Tibial nerve (tissue), 4 donors: ENCODE measurements at regions not wholly inside any gene's neighbourhood (a gene's known extent, or its start where the extent isn't known, plus 50 kb on each side); places are given as distances from the start of the nearest gene placed in this dataset.

ENCODE experiments used
- DNase-seq, 2 donors: peaks; one replicate each; pipeline ENCODE4 v3.0.0-alpha.2; 2019; ENCODE audit warnings: low spot score in 2 of 2
- H3K27ac ChIP-seq, 4 donors: fragments of 200-600 bp; sonication (generic) in 3 of 4; one replicate each; pipeline ENCODE4 v1.5.1; 2017 to 2019; ENCODE audit warnings: mild to moderate bottlenecking in 1 of 4
- H3K27me3 ChIP-seq, 2 donors: fragments of 200-600 bp; sonication (generic) in 1 of 2; one replicate each; pipeline versions ENCODE4 v1.5.1 to v1.6.0; 2017 to 2019
- H3K36me3 ChIP-seq, 3 donors: fragments of 200-600 bp; sonication (generic); one replicate each; pipeline ENCODE4 v1.5.1; 2018 to 2019
- H3K4me1 ChIP-seq, 4 donors: fragments of 200-600 bp; sonication (generic) in 3 of 4; one replicate each; pipeline ENCODE4 v1.5.1; 2017 to 2019
- H3K4me3 ChIP-seq, 4 donors: fragments of 200-600 bp; sonication (generic) in 3 of 4; one replicate each; pipeline ENCODE4 v1.5.1; 2017 to 2019; ENCODE audit warnings: mild to moderate bottlenecking in 1 of 4, moderate library complexity in 1 of 4
- H3K9me3 ChIP-seq, 4 donors: fragments of 200-600 bp; sonication (generic) in 3 of 4; one replicate each; pipeline ENCODE4 v1.5.1; 2017 to 2019
- EP300 ChIP-seq, 2 donors: sonication (generic); formaldehyde crosslinking; IDR thresholded peaks; one replicate each; pipeline ENCODE4 v1.6.1; 2017; ENCODE audit warnings: antibody characterized with exemption in 2 of 2, mild to moderate bottlenecking in 1 of 2
- POLR2A ChIP-seq, 2 donors: fragments of 450-650 bp; IDR thresholded peaks; one replicate each; pipeline ENCODE4 v1.6.1; 2017; ENCODE audit warnings: antibody characterized with exemption in 2 of 2, mild to moderate bottlenecking in 2 of 2, moderate library complexity in 2 of 2
- WGBS, 2 donors: methylation state at CpG; one replicate each; pipeline ENCODE4 v1.1.5; 2018; 5-methylcytosine and 5-hydroxymethylcytosine counted together
- TF ChIP-seq, protein P1 (sequence below), 5 experiments: fragments of 200-600 bp in 3 of 5; fragments of 450-650 bp in 2 of 5; sonication (generic) in 3 of 5; IDR thresholded peaks; one replicate each; pipeline ENCODE4 v1.5.1; 2016 to 2019; ENCODE audit warnings: antibody characterized with exemption in 5 of 5, mild to moderate bottlenecking in 3 of 5, moderate library complexity in 2 of 5

DNA sequence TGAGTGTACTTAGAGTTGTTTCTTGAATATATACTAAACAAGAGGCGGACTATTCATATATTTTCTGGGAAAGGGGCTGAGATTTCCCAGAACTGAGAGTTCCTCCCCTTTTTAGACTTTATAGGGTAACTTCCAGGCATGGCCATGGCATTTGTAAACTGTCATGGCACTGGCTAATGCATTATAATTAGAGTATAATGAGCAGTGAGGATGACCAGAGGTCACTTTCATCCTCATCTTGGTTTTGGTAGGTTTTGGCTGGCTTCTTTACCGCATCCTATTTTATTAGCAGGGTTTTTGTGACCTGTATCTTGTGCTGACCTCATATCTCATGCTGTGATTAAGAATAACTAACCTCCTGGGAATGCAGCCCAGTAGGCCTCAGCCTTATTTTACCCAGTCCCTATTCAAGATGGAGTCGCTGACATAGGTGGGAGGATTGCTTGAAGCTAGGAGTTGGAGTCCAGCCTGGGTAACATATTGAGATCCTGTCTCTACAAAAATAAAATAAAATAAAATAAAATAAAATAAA lies 91.4 kb downstream of the MOBP start:
- no peaks in the 10 kb centered on the region for H3K4me1 ChIP-seq
- TF ChIP-seq, protein P1, sequence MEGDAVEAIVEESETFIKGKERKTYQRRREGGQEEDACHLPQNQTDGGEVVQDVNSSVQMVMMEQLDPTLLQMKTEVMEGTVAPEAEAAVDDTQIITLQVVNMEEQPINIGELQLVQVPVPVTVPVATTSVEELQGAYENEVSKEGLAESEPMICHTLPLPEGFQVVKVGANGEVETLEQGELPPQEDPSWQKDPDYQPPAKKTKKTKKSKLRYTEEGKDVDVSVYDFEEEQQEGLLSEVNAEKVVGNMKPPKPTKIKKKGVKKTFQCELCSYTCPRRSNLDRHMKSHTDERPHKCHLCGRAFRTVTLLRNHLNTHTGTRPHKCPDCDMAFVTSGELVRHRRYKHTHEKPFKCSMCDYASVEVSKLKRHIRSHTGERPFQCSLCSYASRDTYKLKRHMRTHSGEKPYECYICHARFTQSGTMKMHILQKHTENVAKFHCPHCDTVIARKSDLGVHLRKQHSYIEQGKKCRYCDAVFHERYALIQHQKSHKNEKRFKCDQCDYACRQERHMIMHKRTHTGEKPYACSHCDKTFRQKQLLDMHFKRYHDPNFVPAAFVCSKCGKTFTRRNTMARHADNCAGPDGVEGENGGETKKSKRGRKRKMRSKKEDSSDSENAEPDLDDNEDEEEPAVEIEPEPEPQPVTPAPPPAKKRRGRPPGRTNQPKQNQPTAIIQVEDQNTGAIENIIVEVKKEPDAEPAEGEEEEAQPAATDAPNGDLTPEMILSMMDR (IDR thresholded peaks at IDR 0.05) = no peak
- no peak for TF ChIP-seq EP300 (IDR thresholded peaks at IDR 0.05)
- TF ChIP-seq POLR2A (IDR thresholded peaks at IDR 0.05) = no peak
- no peak overlapping the region for H3K4me3 ChIP-seq
- peaks cover 0 to under 1% (median 0%) of the 10 kb centered on the region in 4 donors for H3K9me3 ChIP-seq
- no peak overlapping the region for H3K27ac ChIP-seq
- H3K36me3 ChIP-seq = no peaks in the 10 kb centered on the region
- DNase-seq = no peak
- WGBS, 2 donors = 89 to 90% methylated on average over 3 of the region's 3 CpGs
- no peaks in the 10 kb centered on the region for H3K27me3 ChIP-seq

DNA sequence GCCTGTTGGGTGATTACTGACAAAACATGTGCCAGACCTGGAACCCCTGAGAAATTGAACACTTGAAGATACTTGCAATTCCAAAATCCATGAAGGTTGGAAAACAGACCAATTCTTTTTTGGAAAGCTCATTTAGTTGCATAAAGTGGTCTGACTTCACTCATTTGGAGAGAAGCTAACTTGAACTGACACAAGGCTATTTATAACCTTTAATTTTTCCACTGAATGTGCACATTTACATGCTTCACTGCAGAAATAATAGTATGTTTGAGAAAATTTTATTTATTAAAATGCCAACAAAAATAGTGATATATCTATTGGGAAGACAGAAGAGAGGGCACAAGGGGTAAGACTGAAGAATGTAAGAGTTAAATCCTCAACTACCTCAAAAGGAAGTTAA lies 92.1 kb downstream of the MOBP start:
- Histone ChIP-seq H3K9me3 (no peaks in the 10 kb centered on the region), H3K27me3 (no peaks in the 10 kb centered on the region), H3K4me3 (no peak overlapping the region), H3K4me1 (no peaks in the 10 kb centered on the region), H3K27ac (no peak overlapping the region), H3K36me3 (no peaks in the 10 kb centered on the region)
- DNase-seq = no peak
- TF ChIP-seq, protein P1 (IDR thresholded peaks at IDR 0.05) = no peak
- TF ChIP-seq POLR2A (IDR thresholded peaks at IDR 0.05) (no peak), EP300 (IDR thresholded peaks at IDR 0.05) (no peak)

DNA sequence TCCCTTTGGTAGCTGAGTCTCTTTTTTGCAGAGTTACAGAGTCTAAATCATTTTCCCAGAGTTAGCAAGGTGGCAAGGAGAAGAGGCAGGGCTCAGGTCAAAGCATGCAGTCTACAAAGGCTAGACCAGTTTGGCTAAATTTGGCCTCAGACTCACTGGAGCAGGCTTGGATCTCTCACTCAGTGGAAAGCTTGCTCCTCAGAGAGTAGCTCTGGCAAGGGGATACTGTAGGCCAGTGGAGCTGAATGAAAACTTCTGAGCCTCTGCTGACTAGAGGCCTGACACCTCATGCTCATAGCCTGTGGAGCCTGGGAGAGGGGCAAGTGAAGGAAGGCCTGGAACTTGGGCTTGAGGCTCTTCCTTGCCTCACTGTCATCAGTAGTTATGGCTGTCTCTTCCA lies 101.0 kb downstream of the MOBP start:
- Histone ChIP-seq H3K9me3 (no peaks in the 10 kb centered on the region), H3K27ac (no peak overlapping the region)
- no peak for DNase-seq

DNA sequence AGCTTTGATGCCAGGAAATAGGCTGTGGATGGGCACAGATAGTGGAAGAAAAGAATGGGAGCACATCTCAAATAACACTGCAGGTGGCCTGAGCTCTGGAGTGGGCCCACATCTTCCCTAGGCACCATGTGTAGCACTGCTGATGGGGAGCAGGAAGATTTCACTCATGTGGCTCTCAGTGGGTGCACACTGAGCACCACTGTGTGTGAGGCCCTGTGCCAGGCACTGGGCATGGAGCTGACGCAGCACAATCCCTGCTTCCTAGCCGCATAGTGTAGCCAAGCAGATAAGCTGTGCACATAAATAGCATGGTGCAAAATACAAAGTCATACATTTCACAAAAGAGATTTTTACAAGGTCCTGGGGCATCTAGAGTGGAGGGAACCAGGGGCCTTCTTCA lies 101.6 kb downstream of the MOBP start:
- H3K4me1 ChIP-seq = no peaks in the 10 kb centered on the region
- TF ChIP-seq EP300 (IDR thresholded peaks at IDR 0.05) (no peak), POLR2A (IDR thresholded peaks at IDR 0.05) (no peak)
- TF ChIP-seq, protein P1 (IDR thresholded peaks at IDR 0.05) = no peak
- no peak overlapping the region for H3K27ac ChIP-seq
- no peaks in the 10 kb centered on the region for H3K36me3 ChIP-seq
- WGBS, 2 donors = 86 to 91% methylated on average over 2 of the region's 2 CpGs
- no peaks in the 10 kb centered on the region for H3K9me3 ChIP-seq
- DNase-seq = no peak
- no peaks in the 10 kb centered on the region for H3K27me3 ChIP-seq
- H3K4me3 ChIP-seq = no peak overlapping the region

More for the DNA sequence above, 101.0 kb downstream of the MOBP start:
- Histone ChIP-seq H3K4me3 (no peak overlapping the region), H3K36me3 (no peaks in the 10 kb centered on the region), H3K27me3 (no peaks in the 10 kb centered on the region), H3K4me1 (no peaks in the 10 kb centered on the region)
- TF ChIP-seq POLR2A (IDR thresholded peaks at IDR 0.05) (no peak), EP300 (IDR thresholded peaks at IDR 0.05) (no peak)
- TF ChIP-seq, protein P1 (IDR thresholded peaks at IDR 0.05) = no peak

DNA sequence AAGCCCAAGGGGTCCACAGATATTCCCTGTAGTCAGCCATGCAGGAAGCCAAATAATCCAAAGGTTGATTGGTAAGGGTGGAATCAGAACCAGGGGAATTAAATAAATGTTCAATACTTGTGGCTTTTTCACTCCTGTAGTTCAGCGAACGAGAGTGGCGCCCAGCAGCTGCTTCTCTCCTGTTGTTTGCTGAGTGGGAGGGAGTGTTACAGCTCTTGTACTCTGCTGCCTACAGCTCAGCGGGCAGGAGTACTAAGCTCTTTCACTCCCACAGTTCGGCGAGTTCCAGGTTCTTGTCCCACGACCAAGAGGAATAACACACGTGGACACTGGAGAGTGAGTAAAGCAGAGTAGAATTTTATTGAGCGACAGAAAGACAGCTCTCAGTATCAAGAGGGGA lies 105.9 kb downstream of the MOBP start:
- Histone ChIP-seq H3K27ac (no peak overlapping the region), H3K4me3 (no peak overlapping the region), H3K27me3 (no peaks in the 10 kb centered on the region), H3K36me3 (no peaks in the 10 kb centered on the region), H3K9me3 (no peaks in the 10 kb centered on the region), H3K4me1 (no peaks in the 10 kb centered on the region)
- 74 to 79% methylated on average over 9 of the region's 9 CpGs for WGBS, 2 donors
- DNase-seq = no peak
- TF ChIP-seq, protein P1 (IDR thresholded peaks at IDR 0.05) = no peak
